CD8-positive, alpha-beta memory T cell (primary cell): ENCODE measurements at regions not wholly inside any gene's neighbourhood (a gene's known extent, or its start where the extent isn't known, plus 50 kb on each side); places are given as distances from the start of the nearest gene placed in this dataset.

Experiments
- CTCF ChIA-PET: fragments of 350-600 bp; sonication (Branson Sonifier 250); formaldehyde crosslinking; loops from one replicate; lab custom pipeline; 2021; ENCODE audit warnings: antibody characterized with exemption; lab: Charles Lee
- POLR2A ChIA-PET: fragments of 350-600 bp; sonication (Branson Sonifier 250); formaldehyde crosslinking; loops from one replicate; lab custom pipeline; 2021; ENCODE audit warnings: antibody characterized with exemption; lab: Charles Lee
- DNase-seq, 5 donors: peaks; one replicate each; pipeline versions ENCODE4 v3.0.0 to v3.0.0-alpha.2; 2020 to 2022; ENCODE audit warnings: mixed read lengths in 1 of 5
- H3K27ac ChIP-seq: one replicate; pipeline ENCODE4 v1.7.0; 2013; ENCODE audit warnings: low read depth, mild to moderate bottlenecking, low read length, moderate library complexity
- H3K27me3 ChIP-seq: 2 replicates; pipeline ENCODE4 v1.7.0; 2013; ENCODE audit warnings: low read length, mild to moderate bottlenecking; ENCODE audit not compliant: insufficient read depth, poor library complexity, severe bottlenecking
- H3K36me3 ChIP-seq: 2 replicates; pipeline ENCODE4 v1.7.0; 2013; ENCODE audit warnings: mild to moderate bottlenecking, low read length, moderate library complexity; ENCODE audit not compliant: insufficient read depth
- H3K4me1 ChIP-seq: 2 replicates; pipeline ENCODE4 v1.7.0; 2013; ENCODE audit warnings: mild to moderate bottlenecking, low read length, moderate library complexity; ENCODE audit not compliant: insufficient read depth
- H3K4me3 ChIP-seq: 2 replicates; pipeline ENCODE4 v1.7.0; 2013; ENCODE audit warnings: mild to moderate bottlenecking, low read length
- H3K9me3 ChIP-seq: 2 replicates; pipeline ENCODE4 v1.7.0; 2013; ENCODE audit warnings: mild to moderate bottlenecking, low read length
- H3K27ac Mint-ChIP-seq, 8 donors: one replicate each; pipeline ENCODE4 v1.8.0; 2020 to 2021; ENCODE audit warnings: mixed read lengths in 8 of 8, mild to moderate bottlenecking in 6 of 8, inconsistent platforms in 3 of 8, moderate library complexity in 3 of 8
- H3K27me3 Mint-ChIP-seq, 2 donors: one replicate each; pipeline ENCODE4 v1.8.0; 2020 to 2021; ENCODE audit warnings: mixed read lengths in 2 of 2, mild to moderate bottlenecking in 1 of 2, moderate library complexity in 1 of 2
- H3K36me3 Mint-ChIP-seq, 3 donors: one replicate each; pipeline ENCODE4 v1.8.0; 2020 to 2021; ENCODE audit warnings: mixed read lengths in 3 of 3, inconsistent platforms in 1 of 3, mild to moderate bottlenecking in 1 of 3
- H3K4me1 Mint-ChIP-seq, 3 donors: one replicate each; pipeline ENCODE4 v1.8.0; 2020 to 2021; ENCODE audit warnings: mixed read lengths in 3 of 3, inconsistent platforms in 1 of 3, mild to moderate bottlenecking in 1 of 3
- H3K4me3 Mint-ChIP-seq, 7 donors: one replicate each; pipeline ENCODE4 v1.8.0; 2020 to 2021; ENCODE audit warnings: mixed read lengths in 7 of 7, mild to moderate bottlenecking in 6 of 7, moderate library complexity in 4 of 7, inconsistent platforms in 2 of 7
- H3K9me3 Mint-ChIP-seq, 5 donors: one replicate each; pipeline ENCODE4 v1.8.0; 2020 to 2022; ENCODE audit warnings: mixed read lengths in 5 of 5, mild to moderate bottlenecking in 3 of 5, moderate library complexity in 2 of 5, inconsistent platforms in 1 of 5

DNA sequence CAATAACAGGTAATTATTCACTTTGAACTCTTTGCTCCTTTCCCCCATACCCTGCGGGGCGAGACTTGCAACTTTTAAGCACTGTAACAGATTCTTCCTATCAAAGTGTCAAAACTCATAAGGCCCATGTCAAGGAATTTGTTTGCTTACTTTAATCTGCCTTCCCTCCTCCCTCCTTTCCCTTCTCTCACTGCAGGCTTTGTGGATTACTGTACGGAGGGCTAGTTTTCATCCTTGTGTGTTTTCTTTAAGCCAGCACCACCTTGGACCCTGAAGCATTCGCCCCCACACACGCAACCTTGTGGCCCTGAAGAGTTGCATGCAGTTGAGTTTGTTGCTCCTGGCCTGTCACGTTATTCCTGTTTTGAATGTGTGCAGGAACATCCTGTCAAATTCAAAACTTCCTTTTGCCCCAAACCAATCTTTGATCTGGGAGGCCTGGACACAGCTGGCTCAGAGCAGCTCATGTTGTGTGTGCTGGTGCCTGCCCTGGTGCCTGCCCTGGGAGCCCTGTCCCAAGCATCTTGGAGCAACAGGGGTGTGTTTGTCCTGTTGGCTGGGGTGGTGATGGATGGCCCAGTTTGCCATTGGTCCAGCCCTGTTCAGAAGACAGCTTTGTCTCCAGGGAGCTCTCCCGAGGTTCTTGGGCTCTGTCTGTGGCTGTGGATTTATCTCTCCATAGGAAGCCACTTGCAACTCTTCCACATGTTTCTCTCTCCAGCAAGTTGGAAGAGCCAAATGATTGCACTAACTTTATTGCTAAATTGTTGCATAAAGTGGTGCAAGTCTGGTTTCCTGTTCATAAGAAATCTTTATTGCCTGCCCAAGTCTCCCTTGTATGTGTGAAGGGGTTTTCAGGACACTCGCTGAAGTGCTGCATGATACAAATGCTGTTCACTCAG is 199.6 kb downstream of the VAPA start:
- Histone ChIP-seq H3K4me3 (no peak overlapping the region), H3K27ac (no peak overlapping the region), H3K9me3 (no peaks in the 10 kb centered on the region), H3K4me1 (no peaks in the 10 kb centered on the region), H3K36me3 (no peaks in the 10 kb centered on the region), H3K27me3 (no peaks in the 10 kb centered on the region)
- H3K27ac Mint-ChIP-seq, result no peak overlapping the region
- ChIA-PET POLR2A (no interaction called here), CTCF (no interaction called here)
- H3K4me1 Mint-ChIP-seq, result no peaks in the 10 kb centered on the region
- peaks cover 0 to 1% (median 0%) of the 10 kb centered on the region in 5 donors for H3K9me3 Mint-ChIP-seq
- H3K36me3 Mint-ChIP-seq, result no peaks in the 10 kb centered on the region
- DNase-seq, result no peak
- peaks cover 7 to 20% of the 10 kb centered on the region in 2 donors for H3K27me3 Mint-ChIP-seq
- H3K4me3 Mint-ChIP-seq, result no peak overlapping the region

GRCh38 chr18:10114717-10115463 is 201.1 kb downstream of the VAPA start:
- no peak for DNase-seq
- ChIA-PET CTCF (no interaction called here), POLR2A (no interaction called here)
- Histone ChIP-seq H3K9me3 (no peaks in the 10 kb centered on the region), H3K27ac (no peak overlapping the region), H3K4me3 (no peak overlapping the region), H3K27me3 (no peaks in the 10 kb centered on the region), H3K4me1 (no peaks in the 10 kb centered on the region), H3K36me3 (no peaks in the 10 kb centered on the region)
- Mint-ChIP-seq H3K4me3 (no peak overlapping the region), H3K4me1 (no peaks in the 10 kb centered on the region), H3K9me3 (peaks cover 0 to 3% (median 0%) of the 10 kb centered on the region in 5 donors), H3K36me3 (no peaks in the 10 kb centered on the region), H3K27ac (no peak overlapping the region), H3K27me3 (peaks cover 3 to 17% of the 10 kb centered on the region in 2 donors)

GRCh38 chr18:10116574-10116973 is 202.8 kb downstream of the VAPA start:
- CTCF ChIA-PET, result no interaction called here
- no peaks in the 10 kb centered on the region for H3K36me3 Mint-ChIP-seq
- peaks cover 1 to 6% of the 10 kb centered on the region in 2 donors for H3K27me3 Mint-ChIP-seq
- Histone ChIP-seq H3K36me3 (no peaks in the 10 kb centered on the region), H3K27me3 (no peaks in the 10 kb centered on the region), H3K4me3 (no peak overlapping the region), H3K9me3 (no peaks in the 10 kb centered on the region), H3K27ac (no peak overlapping the region), H3K4me1 (no peaks in the 10 kb centered on the region)
- no peak overlapping the region for H3K4me3 Mint-ChIP-seq
- no peak overlapping the region for H3K27ac Mint-ChIP-seq
- H3K9me3 Mint-ChIP-seq, result peaks cover 0 to 3% (median 0%) of the 10 kb centered on the region in 5 donors
- POLR2A ChIA-PET, result no interaction called here
- DNase-seq, result no peak
- H3K4me1 Mint-ChIP-seq, result no peaks in the 10 kb centered on the region

DNA sequence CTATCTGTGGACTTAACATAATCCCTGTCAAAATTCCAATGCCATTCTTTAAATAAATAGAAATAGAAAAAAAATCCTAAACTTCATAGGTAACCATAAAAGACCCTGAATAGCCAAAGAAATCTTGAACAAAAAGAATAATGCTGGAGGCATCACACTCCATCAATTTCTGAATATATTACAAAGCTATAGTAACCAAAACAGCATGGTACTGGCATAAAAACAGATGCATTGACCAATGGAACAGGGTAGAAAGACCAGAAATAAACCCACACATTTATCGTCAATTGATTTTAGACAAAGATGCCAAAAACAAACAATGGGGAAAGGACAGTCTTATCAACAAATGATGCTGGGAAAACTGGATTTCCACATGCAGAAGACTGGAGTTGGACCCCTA is 205.7 kb downstream of the VAPA start:
- ChIA-PET POLR2A (no interaction called here), CTCF (no interaction called here)
- H3K27ac ChIP-seq, result no peak overlapping the region
- H3K9me3 ChIP-seq, result no peaks in the 10 kb centered on the region
- H3K27me3 ChIP-seq, result no peaks in the 10 kb centered on the region
- peaks cover 0 to 2% of the 10 kb centered on the region in 2 donors for H3K27me3 Mint-ChIP-seq
- H3K36me3 ChIP-seq, result no peaks in the 10 kb centered on the region
- H3K4me1 ChIP-seq, result no peaks in the 10 kb centered on the region
- H3K27ac Mint-ChIP-seq, result peak overlapping the region in 1 of 8 donors; percentile 47
- H3K4me3 ChIP-seq, result no peak overlapping the region
- no peaks in the 10 kb centered on the region for H3K36me3 Mint-ChIP-seq
- no peaks in the 10 kb centered on the region for H3K4me1 Mint-ChIP-seq
- H3K9me3 Mint-ChIP-seq, result peaks cover 0 to 3% (median 0%) of the 10 kb centered on the region in 5 donors
- DNase-seq, result no peak
- H3K4me3 Mint-ChIP-seq, result no peak overlapping the region

- Histone ChIP-seq H3K27me3 (no peaks in the 10 kb centered on the region), H3K9me3 (no peaks in the 10 kb centered on the region), H3K27ac (no peak overlapping the region), H3K36me3 (no peaks in the 10 kb centered on the region), H3K4me3 (no peak overlapping the region), H3K4me1 (no peaks in the 10 kb centered on the region)
- peaks cover 0 to 3% (median 0%) of the 10 kb centered on the region in 5 donors for H3K9me3 Mint-ChIP-seq
- no peak overlapping the region for H3K4me3 Mint-ChIP-seq
- H3K36me3 Mint-ChIP-seq, result no peaks in the 10 kb centered on the region
- peak overlapping the region in 1 of 8 donors; percentile 47 for H3K27ac Mint-ChIP-seq
- H3K4me1 Mint-ChIP-seq, result no peaks in the 10 kb centered on the region
- CTCF ChIA-PET, result no interaction called here
- no peak for DNase-seq
- POLR2A ChIA-PET, result no interaction called here
- peaks cover 0 to 2% of the 10 kb centered on the region in 2 donors for H3K27me3 Mint-ChIP-seq
Measured at GRCh38 chr18:10119991-10120390, 206.2 kb downstream of the VAPA start.

DNA sequence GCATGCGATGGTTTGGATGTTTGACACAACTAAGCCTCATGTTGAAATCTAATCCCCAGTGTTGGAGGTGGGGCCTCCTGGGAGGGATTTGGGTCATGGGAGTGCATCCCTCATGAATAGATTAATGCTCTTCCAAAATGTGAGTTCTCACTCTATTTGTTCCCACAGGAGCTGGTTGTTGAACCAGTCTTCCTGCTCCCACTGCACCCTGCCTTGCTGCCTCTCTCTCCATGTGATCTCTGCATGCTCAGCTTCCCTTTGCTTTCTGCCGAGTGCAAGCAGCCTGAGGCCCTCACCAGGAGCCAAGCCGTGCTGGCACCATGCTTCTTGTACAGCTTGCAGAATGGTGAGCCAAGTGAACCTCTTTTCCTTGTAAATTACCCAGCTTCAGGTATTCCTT is 206.8 kb downstream of the VAPA start:
- no peak overlapping the region for H3K27ac Mint-ChIP-seq
- Histone ChIP-seq H3K9me3 (no peaks in the 10 kb centered on the region), H3K27ac (no peak overlapping the region), H3K4me1 (no peaks in the 10 kb centered on the region), H3K4me3 (no peak overlapping the region), H3K27me3 (no peaks in the 10 kb centered on the region), H3K36me3 (no peaks in the 10 kb centered on the region)
- H3K4me1 Mint-ChIP-seq, result no peaks in the 10 kb centered on the region
- no peaks in the 10 kb centered on the region for H3K36me3 Mint-ChIP-seq
- peaks cover 0 to 5% of the 10 kb centered on the region in 2 donors for H3K27me3 Mint-ChIP-seq
- ChIA-PET CTCF (no interaction called here), POLR2A (no interaction called here)
- H3K9me3 Mint-ChIP-seq, result peaks cover 0 to 3% (median 0%) of the 10 kb centered on the region in 5 donors
- no peak overlapping the region for H3K4me3 Mint-ChIP-seq
- DNase-seq, result no peak

DNA sequence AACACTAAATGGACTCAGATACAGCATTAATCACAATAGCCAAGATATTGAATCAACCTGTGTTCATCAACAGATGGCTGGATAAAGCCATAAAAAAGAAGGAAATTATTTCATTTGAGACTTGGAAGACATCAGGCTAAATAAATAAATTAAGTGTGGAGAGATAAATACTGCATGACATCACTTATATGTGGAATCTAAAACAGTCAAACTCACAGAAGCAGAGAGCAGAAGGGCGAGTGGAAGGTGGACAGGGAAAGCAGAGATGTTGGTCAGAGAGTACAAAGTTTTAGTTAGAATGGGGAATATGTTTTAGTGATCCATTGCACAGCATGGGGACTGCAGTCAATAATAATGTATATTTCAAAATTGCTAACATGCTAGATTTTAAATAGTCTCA is 207.2 kb downstream of the VAPA start:
- H3K4me3 ChIP-seq, result no peak overlapping the region
- POLR2A ChIA-PET, result no interaction called here
- peaks cover 0 to 3% (median 0%) of the 10 kb centered on the region in 5 donors for H3K9me3 Mint-ChIP-seq

More for the DNA sequence above, 207.2 kb downstream of the VAPA start:
- H3K36me3 ChIP-seq, result no peaks in the 10 kb centered on the region
- H3K9me3 ChIP-seq, result no peaks in the 10 kb centered on the region
- Mint-ChIP-seq H3K27me3 (peaks cover 0 to 5% of the 10 kb centered on the region in 2 donors), H3K4me1 (no peaks in the 10 kb centered on the region), H3K4me3 (no peak overlapping the region), H3K27ac (no peak overlapping the region), H3K36me3 (no peaks in the 10 kb centered on the region)
- CTCF ChIA-PET, result no interaction called here
- H3K27me3 ChIP-seq, result no peaks in the 10 kb centered on the region
- no peak overlapping the region for H3K27ac ChIP-seq
- DNase-seq, result no peak
- no peaks in the 10 kb centered on the region for H3K4me1 ChIP-seq
